SK-N-SH (cell line): ENCODE measurements at regions not wholly inside any gene's neighbourhood (a gene's known extent, or its start where the extent isn't known, plus 50 kb on each side); places are given as distances from the start of the nearest gene placed in this dataset.

Experiments
- GATA2 ChIP-seq: sonication (generic); formaldehyde crosslinking; IDR thresholded peaks from 2 replicates; pipeline ENCODE4 v1.5.0; 2020; ENCODE audit warnings: mild to moderate bottlenecking, missing genetic modification reagents
- TAF1 ChIP-seq: IDR thresholded peaks from 2 replicates; pipeline ENCODE4 v1.6.1; 2012; ENCODE audit warnings: low read depth, mild to moderate bottlenecking, low read length, moderate library complexity, borderline replicate concordance
- TF ChIP-seq, protein P1 (sequence below): fragments of 200-600 bp; sonication (generic); IDR thresholded peaks from 2 replicates; pipeline ENCODE4 v1.6.1; 2017; ENCODE audit warnings: antibody characterized with exemption, mild to moderate bottlenecking, moderate library complexity

GRCh38 chr15:66965201-66965900 is 100.1 kb upstream of the SMAD3 start:
- TF ChIP-seq, protein P1, sequence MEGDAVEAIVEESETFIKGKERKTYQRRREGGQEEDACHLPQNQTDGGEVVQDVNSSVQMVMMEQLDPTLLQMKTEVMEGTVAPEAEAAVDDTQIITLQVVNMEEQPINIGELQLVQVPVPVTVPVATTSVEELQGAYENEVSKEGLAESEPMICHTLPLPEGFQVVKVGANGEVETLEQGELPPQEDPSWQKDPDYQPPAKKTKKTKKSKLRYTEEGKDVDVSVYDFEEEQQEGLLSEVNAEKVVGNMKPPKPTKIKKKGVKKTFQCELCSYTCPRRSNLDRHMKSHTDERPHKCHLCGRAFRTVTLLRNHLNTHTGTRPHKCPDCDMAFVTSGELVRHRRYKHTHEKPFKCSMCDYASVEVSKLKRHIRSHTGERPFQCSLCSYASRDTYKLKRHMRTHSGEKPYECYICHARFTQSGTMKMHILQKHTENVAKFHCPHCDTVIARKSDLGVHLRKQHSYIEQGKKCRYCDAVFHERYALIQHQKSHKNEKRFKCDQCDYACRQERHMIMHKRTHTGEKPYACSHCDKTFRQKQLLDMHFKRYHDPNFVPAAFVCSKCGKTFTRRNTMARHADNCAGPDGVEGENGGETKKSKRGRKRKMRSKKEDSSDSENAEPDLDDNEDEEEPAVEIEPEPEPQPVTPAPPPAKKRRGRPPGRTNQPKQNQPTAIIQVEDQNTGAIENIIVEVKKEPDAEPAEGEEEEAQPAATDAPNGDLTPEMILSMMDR: no peak
- TF ChIP-seq TAF1: no peak
- TF ChIP-seq GATA2 (CRISPR knock-in tag): no peak
